Endothelial cell of umbilical vein (primary cell): ENCODE measurements at regions not wholly inside any gene's neighbourhood (a gene's known extent, or its start where the extent isn't known, plus 50 kb on each side); places are given as distances from the start of the nearest gene placed in this dataset.

Experiments
- BruUV-seq: library from RNA; stranded (reverse); fragments of 400-500 nt; replicated peaks from 2 replicates; lab custom pipeline; 2021; lab: Mats Ljungman, UMichigan
- CTCF ChIA-PET: fragments of 300-600, 350-600 bp; sonication (Branson Sonifier 250); formaldehyde crosslinking; loops from one replicate; lab custom pipeline; 2021; ENCODE audit warnings: antibody characterized with exemption, inconsistent platforms; lab: Charles Lee
- POLR2A ChIA-PET: fragments of 300-600, 350-600 bp; sonication (Branson Sonifier 250); formaldehyde crosslinking; loops from one replicate; lab custom pipeline; 2021; ENCODE audit warnings: antibody characterized with exemption, inconsistent platforms; lab: Charles Lee
- DNase-seq: peaks from one replicate; pipeline ENCODE4 v3.0.0-alpha.2; 2011; ENCODE audit warnings: low read depth, low spot score
- FAIRE-seq: peaks from 2 replicates; lab custom pipeline; 2011; peaks lifted over from hg19 to GRCh38; lab: Jason Lieb, UNC
- H2AFZ ChIP-seq: 2 replicates; pipeline ENCODE4 v1.6.0; 2012; ENCODE audit warnings: low read depth, low read length, control low read depth, inconsistent platforms
- H3K27ac ChIP-seq: 2 replicates; pipeline ENCODE4 v1.5.1; 2011; ENCODE audit warnings: low read depth, mild to moderate bottlenecking, control low read depth, low read length, moderate library complexity; ENCODE audit not compliant: insufficient read depth
- H3K27me3 ChIP-seq, 2 experiments: 2 replicates each; pipeline versions ENCODE4 v1.6.0 to v1.6.1; 2011; ENCODE audit warnings: low read length in 2 of 2, mixed read lengths in 1 of 2; ENCODE audit not compliant: control insufficient read depth in 2 of 2, insufficient read depth in 2 of 2
- H3K36me3 ChIP-seq, 2 experiments: 2 replicates in 1 of 2; 3 replicates in 1 of 2; pipeline ENCODE4 v1.5.1; 2011; ENCODE audit warnings: low read length in 2 of 2, mild to moderate bottlenecking in 1 of 2, moderate library complexity in 1 of 2; ENCODE audit not compliant: control insufficient read depth in 2 of 2, insufficient read depth in 2 of 2; ENCODE audit errors: extremely low read depth in 1 of 2
- H3K4me1 ChIP-seq: 3 replicates; pipeline ENCODE4 v1.5.1; 2011; ENCODE audit warnings: mild to moderate bottlenecking, low read length; ENCODE audit not compliant: control insufficient read depth, insufficient read depth; ENCODE audit errors: extremely low read depth
- H3K4me2 ChIP-seq: 2 replicates; pipeline ENCODE4 v1.6.1; 2011; ENCODE audit warnings: low read length, control low read depth, mixed read lengths; ENCODE audit not compliant: insufficient read depth
- H3K4me3 ChIP-seq, 3 experiments: fragments of 200-600 bp in 1 of 3; sonication (generic), shearing (Covaris generic) in 1 of 3; replicated peaks in 1 of 3; 2 replicates each; pipeline ENCODE4 v1.5.1; 2011 to 2016; ENCODE audit warnings: control low read depth in 3 of 3, low read length in 3 of 3, mild to moderate bottlenecking in 2 of 3, inconsistent platforms in 1 of 3, low read depth in 1 of 3, moderate library complexity in 1 of 3; ENCODE audit not compliant: insufficient read depth in 1 of 3
- H3K79me2 ChIP-seq: 2 replicates; pipeline ENCODE4 v1.6.0; 2012; ENCODE audit warnings: low read length, inconsistent platforms; ENCODE audit not compliant: control insufficient read depth, insufficient read depth
- H3K9ac ChIP-seq: replicated peaks from 2 replicates; pipeline ENCODE3; 2011; ENCODE audit warnings: low read length, control low read depth; ENCODE audit not compliant: insufficient read depth; ENCODE audit errors: extremely low read depth
- H3K9me1 ChIP-seq: replicated peaks from 3 replicates; pipeline ENCODE4 v1.6.0; 2011; ENCODE audit warnings: mild to moderate bottlenecking, low read length; ENCODE audit not compliant: control insufficient read depth, insufficient read depth; ENCODE audit errors: extremely low read depth
- H3K9me3 ChIP-seq: replicated peaks from 2 replicates; pipeline ENCODE4 v1.5.1; 2012; ENCODE audit warnings: low read length, inconsistent platforms; ENCODE audit not compliant: control insufficient read depth, insufficient read depth
- H4K20me1 ChIP-seq: replicated peaks from 2 replicates; pipeline ENCODE3; 2011; ENCODE audit warnings: mild to moderate bottlenecking, low read length; ENCODE audit not compliant: control insufficient read depth, insufficient read depth; ENCODE audit errors: extremely low read depth
- CTCF ChIP-seq, 2 donors: IDR thresholded peaks; 1 replicate in 1 of 2; 2 replicates in 1 of 2; pipeline ENCODE4 v1.5.1; 2011; ENCODE audit warnings: low read length in 2 of 2, mild to moderate bottlenecking in 2 of 2, moderate library complexity in 2 of 2, control low read depth in 1 of 2, inconsistent platforms in 1 of 2, low read depth in 1 of 2; ENCODE audit not compliant: insufficient read depth in 1 of 2; ENCODE audit errors: extremely low read depth in 1 of 2
- EZH2 ChIP-seq: IDR thresholded peaks from 2 replicates; pipeline ENCODE4 v1.6.1; 2012; ENCODE audit warnings: borderline replicate concordance, low read depth, mild to moderate bottlenecking, moderate library complexity, low read length, inconsistent platforms; ENCODE audit not compliant: severe bottlenecking
- FOS ChIP-seq: IDR thresholded peaks from 2 replicates; pipeline ENCODE4 v1.6.1; 2011; ENCODE audit warnings: mild to moderate bottlenecking, low read length, moderate library complexity, borderline replicate concordance; ENCODE audit not compliant: insufficient read depth
- GATA2 ChIP-seq: IDR thresholded peaks from 2 replicates; pipeline ENCODE4 v1.7.0; 2011; ENCODE audit warnings: low read depth, mild to moderate bottlenecking, moderate library complexity, mixed read lengths, low read length; ENCODE audit not compliant: insufficient read length, insufficient read depth
- JUN ChIP-seq: IDR thresholded peaks from 2 replicates; pipeline ENCODE4 v1.6.1; 2011; ENCODE audit warnings: borderline replicate concordance, low read depth; ENCODE audit not compliant: insufficient read length, insufficient read depth
- MAX ChIP-seq: IDR thresholded peaks from 2 replicates; pipeline ENCODE4 v1.6.1; 2011; ENCODE audit not compliant: insufficient read depth, insufficient read length
- MYC ChIP-seq: IDR thresholded peaks from one replicate; pipeline ENCODE4 v1.6.1; 2011; ENCODE audit warnings: mild to moderate bottlenecking, low read depth, low read length
- POLR2A ChIP-seq: IDR thresholded peaks from 2 replicates; pipeline ENCODE4 v1.6.1; 2012; ENCODE audit warnings: low read depth, mild to moderate bottlenecking, control low read depth, low read length
- POLR2AphosphoS5 ChIP-seq: IDR thresholded peaks from 2 replicates; pipeline ENCODE4 v1.6.1; 2012; ENCODE audit warnings: low read depth, mild to moderate bottlenecking, control low read depth, low read length, moderate library complexity; ENCODE audit not compliant: insufficient read depth
- dilution Hi-C: fragments of 300-500 bp; cut with MboI; formaldehyde crosslinking; loops from one replicate; pipeline ENCODE4 v1.15.0; 2019; ENCODE audit warnings: low sequenced_read_pairs; ENCODE audit not compliant: extremely low pct_ligation_motif_present
- intact Hi-C: fragments of 100-400 bp; cut with micrococcal nuclease; formaldehyde crosslinking; loops from one replicate; pipeline ENCODE4 v1.10.0; 2022

GRCh38 chr20:19110285-19110684 lies 102.2 kb upstream of the SLC24A3 start:
- H3K9ac ChIP-seq, result no peak overlapping the region
- FAIRE-seq (no peak), DNase-seq (no peak)
- TF ChIP-seq JUN (no peak), CTCF (IDR thresholded peaks at IDR 0.05; ENCODE audit: extremely low read depth in 1 of 2, insufficient read depth in 1 of 2, low read depth in 1 of 2, low read length in 2 of 2) (no peak), EZH2 (no peak), FOS (no peak), POLR2A (no peak), GATA2 (no peak), MAX (no peak), MYC (no peak), POLR2AphosphoS5 (no peak)
- H3K4me2 ChIP-seq, result no peak overlapping the region
- H4K20me1 ChIP-seq, result no peaks in the 10 kb centered on the region
- no peaks in the 10 kb centered on the region for H3K4me1 ChIP-seq
- H2AFZ ChIP-seq, result no peak overlapping the region
- no peaks in the 10 kb centered on the region for H3K27me3 ChIP-seq
- H3K79me2 ChIP-seq, result no peaks in the 10 kb centered on the region
- dilution Hi-C loops (no loop called here), intact Hi-C loops (no loop called here)
- H3K9me1 ChIP-seq, result no peaks in the 10 kb centered on the region
- no peaks in the 10 kb centered on the region for H3K36me3 ChIP-seq
- H3K27ac ChIP-seq, result no peak overlapping the region
- no peak overlapping the region for H3K4me3 ChIP-seq
- POLR2A ChIA-PET, result no interaction called here
- BruUV-seq, result no TSS peak
- CTCF ChIA-PET, result no interaction called here
- H3K9me3 ChIP-seq, result peaks cover 6% of the 10 kb centered on the region
